A549 (cell line): ENCODE measurements at regions not wholly inside any gene's neighbourhood (a gene's known extent, or its start where the extent isn't known, plus 50 kb on each side); places are given as distances from the start of the nearest gene placed in this dataset.

Source experiments
- ATAC-seq, 2 experiments: fragments of 200-7000 bp in 1 of 2; fragments of >200 bp in 1 of 2; cut with Nextera tagmentation in 1 of 2; cut with Tn5 transposase in 1 of 2; 3 replicates each; pipeline versions ENCODE4 v1.8.0 to v1.9.1; 2018 to 2020; ENCODE audit warnings: mild to moderate bottlenecking in 1 of 2, moderate library complexity in 1 of 2
- CTCF ChIA-PET: fragments of 300-600 bp; sonication (Branson Sonifier 250); formaldehyde crosslinking; extraction: SDS; loops from one replicate; lab custom pipeline; 2021; ENCODE audit warnings: antibody characterized with exemption, inconsistent platforms; lab: Yijun Ruan, JAX
- POLR2A ChIA-PET: fragments of 350-600 bp; formaldehyde crosslinking; extraction: SDS; loops from one replicate; lab custom pipeline; 2021; ENCODE audit warnings: antibody characterized with exemption, inconsistent platforms; lab: Yijun Ruan, JAX
- DNase-seq, 2 experiments: peaks; one replicate each; pipeline versions ENCODE4 v3.0.0 to v3.0.0-alpha.2; 2011 to 2016; ENCODE audit warnings: low read depth in 1 of 2, low spot score in 1 of 2
- FAIRE-seq: peaks from 2 replicates; lab custom pipeline; 2011; peaks lifted over from hg19 to GRCh38; lab: Jason Lieb, UNC
- H3K27ac ChIP-seq, 2 experiments: fragments of >200 bp; sonication (Bioruptor Twin); formaldehyde crosslinking; 3 replicates each; pipeline ENCODE4 v1.5.1; 2016 to 2017
- H3K4me1 ChIP-seq: fragments of >200 bp; sonication (Bioruptor Twin); formaldehyde crosslinking; 3 replicates; pipeline ENCODE4 v1.6.1; 2016
- H3K4me2 ChIP-seq: fragments of >200 bp; sonication (Bioruptor Twin); formaldehyde crosslinking; 3 replicates; pipeline ENCODE4 v1.6.1; 2016
- H3K4me3 ChIP-seq: fragments of >200 bp; sonication (Bioruptor Twin); formaldehyde crosslinking; 3 replicates; pipeline ENCODE4 v1.5.1; 2016
- H3K9me3 ChIP-seq: fragments of >200 bp; sonication (Bioruptor Twin); formaldehyde crosslinking; 3 replicates; pipeline ENCODE4 v1.6.1; 2016
- BCL3 ChIP-seq: fragments of >200 bp; sonication (Bioruptor Twin); formaldehyde crosslinking; IDR thresholded peaks from 3 replicates; pipeline ENCODE4 v1.6.1; 2016
- CEBPB ChIP-seq, 2 experiments: fragments of >200 bp in 1 of 2; sonication (Bioruptor Twin) in 1 of 2; formaldehyde crosslinking in 1 of 2; IDR thresholded peaks; 2 replicates each; pipeline ENCODE4 v1.6.1; 2012 to 2016
- CHD4 ChIP-seq: fragments of 200-600 bp; sonication (generic); IDR thresholded peaks from 2 replicates; pipeline ENCODE4 v1.6.1; 2016; ENCODE audit warnings: antibody characterized with exemption, mild to moderate bottlenecking, borderline replicate concordance
- EHMT2 ChIP-seq: fragments of 200-600 bp; sonication (generic); IDR thresholded peaks from 2 replicates; pipeline ENCODE4 v1.6.1; 2016; ENCODE audit warnings: antibody characterized with exemption, low read depth, mild to moderate bottlenecking, moderate library complexity
- FOSB ChIP-seq: fragments of 250-450 bp; sonication (Bioruptor Pico); IDR thresholded peaks from 2 replicates; pipeline ENCODE4 v1.5.0; 2020; ENCODE audit warnings: mild to moderate bottlenecking, moderate library complexity
- HEYL ChIP-seq: fragments of 250-450 bp; sonication (Bioruptor Pico); IDR thresholded peaks from 2 replicates; pipeline ENCODE4 v1.8.0; 2021; ENCODE audit warnings: mild to moderate bottlenecking, moderate library complexity
- HOXB5 ChIP-seq: fragments of 250-450 bp; sonication (Bioruptor Pico); IDR thresholded peaks from 2 replicates; pipeline ENCODE4 v1.5.0; 2020; ENCODE audit warnings: mild to moderate bottlenecking, moderate library complexity
- JUN ChIP-seq, 2 experiments: fragments of >200 bp; sonication (Bioruptor Twin); formaldehyde crosslinking; IDR thresholded peaks; 2 replicates in 1 of 2; 3 replicates in 1 of 2; pipeline ENCODE4 v1.6.1; 2016 to 2017
- JUNB ChIP-seq: fragments of >200 bp; sonication (Bioruptor Twin); formaldehyde crosslinking; IDR thresholded peaks from 2 replicates; pipeline ENCODE4 v1.6.1; 2016
- KDM5A ChIP-seq: fragments of 200-600 bp; sonication (generic); IDR thresholded peaks from 2 replicates; pipeline ENCODE4 v1.6.1; 2016; ENCODE audit warnings: antibody characterized with exemption, mild to moderate bottlenecking
- MAFK ChIP-seq: fragments of 450-650 bp; IDR thresholded peaks from 2 replicates; pipeline ENCODE4 v1.6.1; 2014; ENCODE audit not compliant: partially characterized antibody
- MAX ChIP-seq: IDR thresholded peaks from 2 replicates; pipeline ENCODE4 v1.6.1; 2012
- MAZ ChIP-seq: fragments of 150-350 bp; IDR thresholded peaks from 2 replicates; pipeline ENCODE4 v1.6.1; 2014; ENCODE audit warnings: antibody characterized with exemption, low read depth, low read length, borderline replicate concordance
- MYC ChIP-seq: IDR thresholded peaks from 2 replicates; pipeline ENCODE4 v1.6.1; 2012; ENCODE audit warnings: mild to moderate bottlenecking, inconsistent platforms, low read length, improper control_type of control experiment, borderline replicate concordance
- NFE2L2 ChIP-seq: fragments of 150-350 bp; conservative IDR thresholded peaks from 2 replicates; pipeline ENCODE4 v1.6.1; 2014; ENCODE audit warnings: low read length
- NR3C1 ChIP-seq: fragments of >200 bp; sonication (Bioruptor Twin); formaldehyde crosslinking; IDR thresholded peaks from 3 replicates; pipeline ENCODE4 v1.6.1; 2017
- POLR2AphosphoS2 ChIP-seq: conservative IDR thresholded peaks from 2 replicates; pipeline ENCODE4 v1.6.1; 2012; ENCODE audit warnings: low read length, improper control_type of control experiment, inconsistent platforms
- RAD21 ChIP-seq, 2 experiments: fragments of >200 bp in 1 of 2; sonication (Bioruptor Twin) in 1 of 2; formaldehyde crosslinking in 1 of 2; IDR thresholded peaks in 1 of 2; conservative IDR thresholded peaks in 1 of 2; 2 replicates in 1 of 2; 3 replicates in 1 of 2; pipeline ENCODE4 v1.6.1; 2012 to 2018; ENCODE audit warnings: inconsistent platforms in 1 of 2
- RARB ChIP-seq: fragments of 250-450 bp; sonication (Bioruptor Pico); IDR thresholded peaks from 2 replicates; pipeline ENCODE4 v1.8.0; 2021; ENCODE audit warnings: mild to moderate bottlenecking, moderate library complexity
- SMC3 ChIP-seq: fragments of >200 bp; sonication (Bioruptor Twin); formaldehyde crosslinking; IDR thresholded peaks from 3 replicates; pipeline ENCODE4 v1.6.1; 2018; ENCODE audit warnings: inconsistent platforms
- TFCP2L1 ChIP-seq: fragments of 250-450 bp; sonication (Bioruptor Pico); IDR thresholded peaks from 2 replicates; pipeline ENCODE4 v1.5.0; 2021; ENCODE audit warnings: mild to moderate bottlenecking
- TP53 ChIP-seq: fragments of 250-450 bp; sonication (Bioruptor Pico); IDR thresholded peaks from 2 replicates; pipeline ENCODE4 v1.5.0; 2021; ENCODE audit warnings: mild to moderate bottlenecking, moderate library complexity
- ZFP36 ChIP-seq: fragments of 450-650 bp; IDR thresholded peaks from 2 replicates; pipeline ENCODE4 v1.6.1; 2014; ENCODE audit warnings: borderline replicate concordance; ENCODE audit not compliant: partially characterized antibody
- ZNF302 ChIP-seq: fragments of 250-450 bp; sonication (Bioruptor Pico); IDR thresholded peaks from 2 replicates; pipeline ENCODE4 v1.9.0; 2021; ENCODE audit warnings: inconsistent platforms, mild to moderate bottlenecking, moderate library complexity
- ZSCAN20 ChIP-seq: fragments of 250-450 bp; sonication (Bioruptor Pico); IDR thresholded peaks from 2 replicates; pipeline ENCODE4 v1.8.0; 2022; ENCODE audit warnings: mild to moderate bottlenecking, moderate library complexity
- WGBS: methylation state at CpG from one replicate; pipeline ENCODE4 v1.1.6; 2017; ENCODE audit errors: missing lambda C conversion rate; 5-methylcytosine and 5-hydroxymethylcytosine counted together
- TF ChIP-seq, protein P1 (sequence below): fragments of 200-600 bp; sonication (generic); IDR thresholded peaks from 2 replicates; pipeline ENCODE4 v1.6.1; 2016; ENCODE audit warnings: antibody characterized with exemption, mild to moderate bottlenecking, moderate library complexity
- TF ChIP-seq, protein P2 (sequence below): fragments of 250-450 bp; sonication (Bioruptor Pico); IDR thresholded peaks from 2 replicates; pipeline ENCODE4 v1.5.0; 2020; ENCODE audit warnings: low read depth, mild to moderate bottlenecking, moderate library complexity
- TF ChIP-seq, protein P3 (sequence below): IDR thresholded peaks from 2 replicates; pipeline ENCODE4 v1.6.1; 2012; ENCODE audit warnings: low read depth, borderline replicate concordance
- TF ChIP-seq, protein P4 (sequence below): fragments of 150-350 bp; IDR thresholded peaks from 2 replicates; pipeline ENCODE4 v1.6.1; 2014; ENCODE audit warnings: low read depth, mild to moderate bottlenecking, low read length

DNA sequence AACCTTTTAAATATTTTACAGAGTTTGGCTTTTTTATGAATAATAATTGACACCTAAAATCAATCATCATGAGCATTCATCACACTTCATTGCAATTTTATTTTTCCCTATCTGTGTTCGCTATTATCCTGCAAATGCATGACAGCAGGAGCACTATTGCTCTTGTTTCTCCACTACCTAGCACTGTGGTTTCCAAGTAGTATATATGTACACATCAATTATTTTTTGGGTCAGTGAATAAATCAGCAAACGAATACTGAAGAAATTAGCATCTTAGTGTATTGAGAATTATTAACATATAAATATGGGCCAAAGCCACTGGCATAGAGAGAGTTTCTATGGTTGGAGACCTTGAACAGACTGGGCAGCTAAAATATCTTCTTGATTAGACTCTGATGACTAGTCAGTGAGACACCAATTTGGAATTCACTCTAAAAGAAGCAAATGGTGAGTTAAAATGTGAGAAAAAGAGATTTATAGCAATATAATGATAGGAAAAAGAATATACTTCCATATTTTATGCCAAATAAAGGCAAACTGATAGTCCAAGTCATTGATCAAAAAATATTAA, 731.1 kb upstream of the LUZP2 start:
- FAIRE-seq: no peak
- no peak overlapping the region for H3K27ac ChIP-seq
- H3K4me2 ChIP-seq: no peak overlapping the region
- no peaks in the 10 kb centered on the region for H3K4me1 ChIP-seq
- ChIA-PET CTCF (no interaction called here), POLR2A (no interaction called here)
- no peak for TF ChIP-seq RAD21 (conservative IDR thresholded peaks at IDR 0.05 in 1 of 2, IDR thresholded peaks at IDR 0.05 in 1 of 2)
- no peak for TF ChIP-seq HOXB5 (CRISPR knock-in tag)
- TF ChIP-seq ZSCAN20: no peak
- no peak for TF ChIP-seq NR3C1
- TF ChIP-seq, protein P1, sequence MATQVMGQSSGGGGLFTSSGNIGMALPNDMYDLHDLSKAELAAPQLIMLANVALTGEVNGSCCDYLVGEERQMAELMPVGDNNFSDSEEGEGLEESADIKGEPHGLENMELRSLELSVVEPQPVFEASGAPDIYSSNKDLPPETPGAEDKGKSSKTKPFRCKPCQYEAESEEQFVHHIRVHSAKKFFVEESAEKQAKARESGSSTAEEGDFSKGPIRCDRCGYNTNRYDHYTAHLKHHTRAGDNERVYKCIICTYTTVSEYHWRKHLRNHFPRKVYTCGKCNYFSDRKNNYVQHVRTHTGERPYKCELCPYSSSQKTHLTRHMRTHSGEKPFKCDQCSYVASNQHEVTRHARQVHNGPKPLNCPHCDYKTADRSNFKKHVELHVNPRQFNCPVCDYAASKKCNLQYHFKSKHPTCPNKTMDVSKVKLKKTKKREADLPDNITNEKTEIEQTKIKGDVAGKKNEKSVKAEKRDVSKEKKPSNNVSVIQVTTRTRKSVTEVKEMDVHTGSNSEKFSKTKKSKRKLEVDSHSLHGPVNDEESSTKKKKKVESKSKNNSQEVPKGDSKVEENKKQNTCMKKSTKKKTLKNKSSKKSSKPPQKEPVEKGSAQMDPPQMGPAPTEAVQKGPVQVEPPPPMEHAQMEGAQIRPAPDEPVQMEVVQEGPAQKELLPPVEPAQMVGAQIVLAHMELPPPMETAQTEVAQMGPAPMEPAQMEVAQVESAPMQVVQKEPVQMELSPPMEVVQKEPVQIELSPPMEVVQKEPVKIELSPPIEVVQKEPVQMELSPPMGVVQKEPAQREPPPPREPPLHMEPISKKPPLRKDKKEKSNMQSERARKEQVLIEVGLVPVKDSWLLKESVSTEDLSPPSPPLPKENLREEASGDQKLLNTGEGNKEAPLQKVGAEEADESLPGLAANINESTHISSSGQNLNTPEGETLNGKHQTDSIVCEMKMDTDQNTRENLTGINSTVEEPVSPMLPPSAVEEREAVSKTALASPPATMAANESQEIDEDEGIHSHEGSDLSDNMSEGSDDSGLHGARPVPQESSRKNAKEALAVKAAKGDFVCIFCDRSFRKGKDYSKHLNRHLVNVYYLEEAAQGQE: no peak
- no peak for TF ChIP-seq JUNB
- no peak for TF ChIP-seq EHMT2
- no peak for TF ChIP-seq CEBPB (IDR thresholded peaks at IDR 0.05)
- TF ChIP-seq KDM5A: no peak
- no peak for TF ChIP-seq NFE2L2
- no peak for TF ChIP-seq MYC
- no peak for TF ChIP-seq RARB (CRISPR knock-in tag)
- no peak for TF ChIP-seq SMC3
- no peak for TF ChIP-seq POLR2AphosphoS2
- no peak for TF ChIP-seq TFCP2L1 (CRISPR knock-in tag)
- TF ChIP-seq TP53 (CRISPR knock-in tag): no peak
- no peak for TF ChIP-seq HEYL (CRISPR knock-in tag)
- TF ChIP-seq MAX: no peak
- no peak for TF ChIP-seq ZFP36
- ATAC-seq: no peak
- DNase-seq: no peak
- WGBS: 31% methylated on average over 2 of the region's 2 CpGs
- H3K9me3 ChIP-seq: no peaks in the 10 kb centered on the region
- H3K4me3 ChIP-seq: no peak overlapping the region

- POLR2A ChIA-PET: interaction anchor here (0.7 kb wide), 1 partner anchor 29 kb away, joined by 3 read pairs; no protein-coding TSS in a partner anchor
- Histone ChIP-seq H3K9me3 (no peaks in the 10 kb centered on the region), H3K4me3 (no peak overlapping the region), H3K4me1 (no peaks in the 10 kb centered on the region), H3K27ac (no peak overlapping the region), H3K4me2 (no peak overlapping the region)
- WGBS: 21% methylated on average over 1 of the region's 1 CpG
- CTCF ChIA-PET: interaction anchor here (1.0 kb wide), 1 partner anchor 10 kb away, joined by 5 read pairs; no protein-coding TSS in a partner anchor
- FAIRE-seq: no peak
- no peak for DNase-seq
- ATAC-seq: no peak
- TF ChIP-seq, protein P2, sequence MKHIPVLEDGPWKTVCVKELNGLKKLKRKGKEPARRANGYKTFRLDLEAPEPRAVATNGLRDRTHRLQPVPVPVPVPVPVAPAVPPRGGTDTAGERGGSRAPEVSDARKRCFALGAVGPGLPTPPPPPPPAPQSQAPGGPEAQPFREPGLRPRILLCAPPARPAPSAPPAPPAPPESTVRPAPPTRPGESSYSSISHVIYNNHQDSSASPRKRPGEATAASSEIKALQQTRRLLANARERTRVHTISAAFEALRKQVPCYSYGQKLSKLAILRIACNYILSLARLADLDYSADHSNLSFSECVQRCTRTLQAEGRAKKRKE (CRISPR knock-in tag): no peak
- TF ChIP-seq MAZ: no peak
- no peak for TF ChIP-seq EHMT2
- no peak for TF ChIP-seq SMC3
- TF ChIP-seq, protein P3, sequence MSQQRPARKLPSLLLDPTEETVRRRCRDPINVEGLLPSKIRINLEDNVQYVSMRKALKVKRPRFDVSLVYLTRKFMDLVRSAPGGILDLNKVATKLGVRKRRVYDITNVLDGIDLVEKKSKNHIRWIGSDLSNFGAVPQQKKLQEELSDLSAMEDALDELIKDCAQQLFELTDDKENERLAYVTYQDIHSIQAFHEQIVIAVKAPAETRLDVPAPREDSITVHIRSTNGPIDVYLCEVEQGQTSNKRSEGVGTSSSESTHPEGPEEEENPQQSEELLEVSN: no peak
- no peak for TF ChIP-seq JUNB
- TF ChIP-seq CHD4: no peak
- no peak for TF ChIP-seq CEBPB (IDR thresholded peaks at IDR 0.05)
- no peak for TF ChIP-seq MAX
- TF ChIP-seq MAFK: no peak
- TF ChIP-seq, protein P4, sequence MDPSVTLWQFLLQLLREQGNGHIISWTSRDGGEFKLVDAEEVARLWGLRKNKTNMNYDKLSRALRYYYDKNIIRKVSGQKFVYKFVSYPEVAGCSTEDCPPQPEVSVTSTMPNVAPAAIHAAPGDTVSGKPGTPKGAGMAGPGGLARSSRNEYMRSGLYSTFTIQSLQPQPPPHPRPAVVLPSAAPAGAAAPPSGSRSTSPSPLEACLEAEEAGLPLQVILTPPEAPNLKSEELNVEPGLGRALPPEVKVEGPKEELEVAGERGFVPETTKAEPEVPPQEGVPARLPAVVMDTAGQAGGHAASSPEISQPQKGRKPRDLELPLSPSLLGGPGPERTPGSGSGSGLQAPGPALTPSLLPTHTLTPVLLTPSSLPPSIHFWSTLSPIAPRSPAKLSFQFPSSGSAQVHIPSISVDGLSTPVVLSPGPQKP: no peak
- no peak for TF ChIP-seq FOSB (CRISPR knock-in tag)
- no peak for TF ChIP-seq HEYL (CRISPR knock-in tag)
- TF ChIP-seq JUN (IDR thresholded peaks at IDR 0.05): no peak
- no peak for TF ChIP-seq NR3C1
- TF ChIP-seq KDM5A: no peak
- no peak for TF ChIP-seq BCL3
- TF ChIP-seq ZNF302 (CRISPR knock-in tag): no peak
These were observed 729.3 kb upstream of the LUZP2 start for GRCh38 chr11:23767576-23767975.
